HCT116 (cell line): ENCODE measurements at regions not wholly inside any gene's neighbourhood (a gene's known extent, or its start where the extent isn't known, plus 50 kb on each side); places are given as distances from the start of the nearest gene placed in this dataset.

Source experiments
- EZH2 ChIP-seq: fragments of 200-600 bp; sonication (generic); IDR thresholded peaks from 2 replicates; pipeline ENCODE4 v1.6.1; 2017; ENCODE audit warnings: antibody characterized with exemption, mixed run types
- EZH2phosphoT487 ChIP-seq: fragments of 200-600 bp; IDR thresholded peaks from 2 replicates; pipeline ENCODE4 v1.6.1; 2018; ENCODE audit warnings: antibody characterized with exemption, borderline replicate concordance
- POLR2A ChIP-seq: IDR thresholded peaks from 2 replicates; pipeline ENCODE4 v1.7.0; 2011; ENCODE audit warnings: borderline replicate concordance; ENCODE audit not compliant: insufficient read depth, insufficient read length; ENCODE audit errors: extremely low read depth
- POLR2AphosphoS5 ChIP-seq: IDR thresholded peaks from 2 replicates; pipeline ENCODE4 v1.6.1; 2011; ENCODE audit warnings: mild to moderate bottlenecking, low read depth, low read length, moderate library complexity
- RAD21 ChIP-seq: IDR thresholded peaks from 2 replicates; pipeline ENCODE4 v1.6.1; 2012; ENCODE audit warnings: low read depth, mild to moderate bottlenecking
- SP1 ChIP-seq: IDR thresholded peaks from 2 replicates; pipeline ENCODE4 v1.6.1; 2012; ENCODE audit warnings: low read depth
- TCF7L2 ChIP-seq: IDR thresholded peaks from 2 replicates; pipeline ENCODE4 v1.7.0; 2011; ENCODE audit warnings: borderline replicate concordance, inconsistent platforms; ENCODE audit not compliant: insufficient read depth, insufficient read length; ENCODE audit errors: extremely low read depth
- YY1 ChIP-seq: IDR thresholded peaks from 2 replicates; pipeline ENCODE4 v1.6.1; 2011; ENCODE audit warnings: low read length, low read depth, moderate library complexity, mild to moderate bottlenecking; ENCODE audit not compliant: insufficient replicate concordance; ENCODE audit errors: extremely low read depth
- ZFX ChIP-seq: fragments of 450-650 bp; IDR thresholded peaks from 2 replicates; pipeline ENCODE4 v1.6.1; 2017
- TF ChIP-seq, protein P1 (sequence below): IDR thresholded peaks from 2 replicates; pipeline ENCODE4 v1.6.1; 2011; ENCODE audit warnings: mild to moderate bottlenecking, low read length, moderate library complexity; ENCODE audit not compliant: insufficient replicate concordance; ENCODE audit errors: extremely low read depth
- TF ChIP-seq, protein P2 (sequence below), 3 experiments: fragments of 200-600 bp in 1 of 3; sonication (generic) in 1 of 3; IDR thresholded peaks in 2 of 3; conservative IDR thresholded peaks in 1 of 3; 2 replicates each; pipeline ENCODE4 v1.5.1; 2012 to 2017; ENCODE audit warnings: low read depth in 2 of 3, low read length in 2 of 3, antibody characterized with exemption in 1 of 3, borderline replicate concordance in 1 of 3, control low read depth in 1 of 3, mild to moderate bottlenecking in 1 of 3, mixed read lengths in 1 of 3, mixed run types in 1 of 3, moderate library complexity in 1 of 3; ENCODE audit not compliant: insufficient read depth in 1 of 3
- TF ChIP-seq, protein P3 (sequence below): IDR thresholded peaks from 2 replicates; pipeline ENCODE4 v1.6.1; 2012; ENCODE audit warnings: low read depth
- TF ChIP-seq, protein P4 (sequence below): IDR thresholded peaks from 2 replicates; pipeline ENCODE4 v1.6.1; 2012

DNA sequence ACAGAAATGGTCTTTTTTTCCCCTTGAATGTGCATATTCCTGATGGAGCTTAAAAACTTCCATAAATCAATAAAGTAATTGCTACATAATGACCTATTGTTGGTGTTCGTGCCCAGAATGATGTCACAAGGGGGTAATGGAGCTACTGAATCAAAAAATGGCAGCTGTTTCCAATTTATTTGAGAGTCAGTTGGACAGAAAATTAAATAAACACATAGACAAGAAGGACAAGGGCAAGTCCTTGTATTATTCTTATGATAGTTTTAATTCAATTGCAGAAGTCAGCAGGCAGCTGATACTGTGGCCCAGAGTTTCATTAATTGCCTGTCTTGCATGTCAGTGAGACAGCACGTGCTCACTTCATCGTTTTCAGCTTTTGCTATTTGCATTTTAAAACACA lies 473.5 kb downstream of the ETNK1 start:
- TF ChIP-seq POLR2AphosphoS5, result no peak
- TF ChIP-seq, protein P1, sequence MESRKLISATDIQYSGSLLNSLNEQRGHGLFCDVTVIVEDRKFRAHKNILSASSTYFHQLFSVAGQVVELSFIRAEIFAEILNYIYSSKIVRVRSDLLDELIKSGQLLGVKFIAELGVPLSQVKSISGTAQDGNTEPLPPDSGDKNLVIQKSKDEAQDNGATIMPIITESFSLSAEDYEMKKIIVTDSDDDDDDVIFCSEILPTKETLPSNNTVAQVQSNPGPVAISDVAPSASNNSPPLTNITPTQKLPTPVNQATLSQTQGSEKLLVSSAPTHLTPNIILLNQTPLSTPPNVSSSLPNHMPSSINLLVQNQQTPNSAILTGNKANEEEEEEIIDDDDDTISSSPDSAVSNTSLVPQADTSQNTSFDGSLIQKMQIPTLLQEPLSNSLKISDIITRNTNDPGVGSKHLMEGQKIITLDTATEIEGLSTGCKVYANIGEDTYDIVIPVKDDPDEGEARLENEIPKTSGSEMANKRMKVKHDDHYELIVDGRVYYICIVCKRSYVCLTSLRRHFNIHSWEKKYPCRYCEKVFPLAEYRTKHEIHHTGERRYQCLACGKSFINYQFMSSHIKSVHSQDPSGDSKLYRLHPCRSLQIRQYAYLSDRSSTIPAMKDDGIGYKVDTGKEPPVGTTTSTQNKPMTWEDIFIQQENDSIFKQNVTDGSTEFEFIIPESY, result no peak
- TF ChIP-seq, protein P2, sequence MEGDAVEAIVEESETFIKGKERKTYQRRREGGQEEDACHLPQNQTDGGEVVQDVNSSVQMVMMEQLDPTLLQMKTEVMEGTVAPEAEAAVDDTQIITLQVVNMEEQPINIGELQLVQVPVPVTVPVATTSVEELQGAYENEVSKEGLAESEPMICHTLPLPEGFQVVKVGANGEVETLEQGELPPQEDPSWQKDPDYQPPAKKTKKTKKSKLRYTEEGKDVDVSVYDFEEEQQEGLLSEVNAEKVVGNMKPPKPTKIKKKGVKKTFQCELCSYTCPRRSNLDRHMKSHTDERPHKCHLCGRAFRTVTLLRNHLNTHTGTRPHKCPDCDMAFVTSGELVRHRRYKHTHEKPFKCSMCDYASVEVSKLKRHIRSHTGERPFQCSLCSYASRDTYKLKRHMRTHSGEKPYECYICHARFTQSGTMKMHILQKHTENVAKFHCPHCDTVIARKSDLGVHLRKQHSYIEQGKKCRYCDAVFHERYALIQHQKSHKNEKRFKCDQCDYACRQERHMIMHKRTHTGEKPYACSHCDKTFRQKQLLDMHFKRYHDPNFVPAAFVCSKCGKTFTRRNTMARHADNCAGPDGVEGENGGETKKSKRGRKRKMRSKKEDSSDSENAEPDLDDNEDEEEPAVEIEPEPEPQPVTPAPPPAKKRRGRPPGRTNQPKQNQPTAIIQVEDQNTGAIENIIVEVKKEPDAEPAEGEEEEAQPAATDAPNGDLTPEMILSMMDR (IDR thresholded peaks at IDR 0.05 in 2 of 3, conservative IDR thresholded peaks at IDR 0.05 in 1 of 3; ENCODE audit: borderline replicate concordance in 1 of 3, insufficient read depth in 1 of 3, low read depth in 2 of 3, low read length in 2 of 3), result no peak
- TF ChIP-seq ZFX, result no peak
- no peak for TF ChIP-seq EZH2phosphoT487
- TF ChIP-seq, protein P3, sequence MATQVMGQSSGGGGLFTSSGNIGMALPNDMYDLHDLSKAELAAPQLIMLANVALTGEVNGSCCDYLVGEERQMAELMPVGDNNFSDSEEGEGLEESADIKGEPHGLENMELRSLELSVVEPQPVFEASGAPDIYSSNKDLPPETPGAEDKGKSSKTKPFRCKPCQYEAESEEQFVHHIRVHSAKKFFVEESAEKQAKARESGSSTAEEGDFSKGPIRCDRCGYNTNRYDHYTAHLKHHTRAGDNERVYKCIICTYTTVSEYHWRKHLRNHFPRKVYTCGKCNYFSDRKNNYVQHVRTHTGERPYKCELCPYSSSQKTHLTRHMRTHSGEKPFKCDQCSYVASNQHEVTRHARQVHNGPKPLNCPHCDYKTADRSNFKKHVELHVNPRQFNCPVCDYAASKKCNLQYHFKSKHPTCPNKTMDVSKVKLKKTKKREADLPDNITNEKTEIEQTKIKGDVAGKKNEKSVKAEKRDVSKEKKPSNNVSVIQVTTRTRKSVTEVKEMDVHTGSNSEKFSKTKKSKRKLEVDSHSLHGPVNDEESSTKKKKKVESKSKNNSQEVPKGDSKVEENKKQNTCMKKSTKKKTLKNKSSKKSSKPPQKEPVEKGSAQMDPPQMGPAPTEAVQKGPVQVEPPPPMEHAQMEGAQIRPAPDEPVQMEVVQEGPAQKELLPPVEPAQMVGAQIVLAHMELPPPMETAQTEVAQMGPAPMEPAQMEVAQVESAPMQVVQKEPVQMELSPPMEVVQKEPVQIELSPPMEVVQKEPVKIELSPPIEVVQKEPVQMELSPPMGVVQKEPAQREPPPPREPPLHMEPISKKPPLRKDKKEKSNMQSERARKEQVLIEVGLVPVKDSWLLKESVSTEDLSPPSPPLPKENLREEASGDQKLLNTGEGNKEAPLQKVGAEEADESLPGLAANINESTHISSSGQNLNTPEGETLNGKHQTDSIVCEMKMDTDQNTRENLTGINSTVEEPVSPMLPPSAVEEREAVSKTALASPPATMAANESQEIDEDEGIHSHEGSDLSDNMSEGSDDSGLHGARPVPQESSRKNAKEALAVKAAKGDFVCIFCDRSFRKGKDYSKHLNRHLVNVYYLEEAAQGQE, result no peak
- no peak for TF ChIP-seq EZH2
- no peak for TF ChIP-seq POLR2A
- TF ChIP-seq, protein P4, sequence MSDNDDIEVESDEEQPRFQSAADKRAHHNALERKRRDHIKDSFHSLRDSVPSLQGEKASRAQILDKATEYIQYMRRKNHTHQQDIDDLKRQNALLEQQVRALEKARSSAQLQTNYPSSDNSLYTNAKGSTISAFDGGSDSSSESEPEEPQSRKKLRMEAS, result no peak
- TF ChIP-seq TCF7L2, result no peak
- no peak for TF ChIP-seq YY1
- no peak for TF ChIP-seq RAD21
- no peak for TF ChIP-seq SP1
